ENCODE measurements at regions not wholly inside any gene's neighbourhood (a gene's known extent, or its start where the extent isn't known, plus 50 kb on each side); places are given as distances from the start of the nearest gene placed in this dataset.

DNA sequence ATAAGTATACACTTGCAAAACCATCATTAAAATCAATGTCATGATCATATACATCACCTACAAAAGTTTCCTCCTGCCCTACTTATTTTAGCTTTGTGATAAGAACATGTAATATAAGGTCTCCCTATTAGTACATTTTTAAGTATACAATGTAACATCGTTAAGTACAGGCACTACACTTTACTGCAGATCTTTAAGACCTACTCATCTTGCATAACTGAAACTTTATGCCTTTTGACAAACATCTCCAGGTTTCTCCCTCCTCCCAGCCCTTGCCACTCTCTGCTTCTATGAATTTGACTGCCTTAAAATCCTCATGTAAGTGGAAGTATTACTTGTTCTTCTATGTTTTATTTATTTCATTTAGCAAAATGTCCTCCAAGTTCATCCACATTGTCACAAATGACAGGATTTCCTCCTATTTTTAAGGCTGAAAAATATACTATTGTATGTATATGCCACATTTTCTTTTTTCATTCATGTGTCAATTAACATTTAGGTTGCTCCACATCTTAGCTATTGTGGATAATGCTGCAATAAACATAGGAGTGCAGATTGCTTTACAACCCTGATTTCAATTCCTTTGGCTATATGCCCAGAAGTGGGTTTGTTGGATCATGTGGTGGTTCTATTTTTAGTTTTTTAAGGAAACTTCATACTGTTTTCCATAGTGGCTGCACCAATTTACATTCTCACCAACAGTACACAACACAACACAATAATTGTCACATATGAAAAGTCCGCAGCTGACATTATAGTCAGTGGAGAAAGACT lies 471.1 kb upstream of the ANO3 start:
- DNase-seq (ENCODE audit: low read depth in 2 of 3, low spot score in 2 of 3) = no peak

DNA sequence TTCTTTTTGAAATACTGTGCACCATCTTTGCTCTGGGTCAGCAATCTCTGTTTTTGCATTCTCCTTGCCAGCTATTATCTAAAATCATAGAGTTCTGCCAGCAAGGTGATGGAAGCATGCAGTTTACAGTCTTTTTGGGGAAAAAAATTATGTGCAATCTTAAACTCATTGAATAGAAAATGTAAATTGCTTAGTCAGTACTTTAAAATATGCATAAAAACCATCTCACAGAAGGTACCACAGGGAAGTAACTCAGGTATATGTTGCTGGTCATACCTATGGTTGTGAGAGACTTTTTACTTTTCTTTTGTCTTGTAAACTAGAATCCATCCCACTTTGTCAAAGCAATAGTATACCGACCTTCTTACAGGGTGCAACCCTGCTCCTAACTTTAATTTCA lies 469.8 kb upstream of the ANO3 start:
- DNase-seq (ENCODE audit: low read depth in 2 of 3, low spot score in 2 of 3) = no peak

DNA sequence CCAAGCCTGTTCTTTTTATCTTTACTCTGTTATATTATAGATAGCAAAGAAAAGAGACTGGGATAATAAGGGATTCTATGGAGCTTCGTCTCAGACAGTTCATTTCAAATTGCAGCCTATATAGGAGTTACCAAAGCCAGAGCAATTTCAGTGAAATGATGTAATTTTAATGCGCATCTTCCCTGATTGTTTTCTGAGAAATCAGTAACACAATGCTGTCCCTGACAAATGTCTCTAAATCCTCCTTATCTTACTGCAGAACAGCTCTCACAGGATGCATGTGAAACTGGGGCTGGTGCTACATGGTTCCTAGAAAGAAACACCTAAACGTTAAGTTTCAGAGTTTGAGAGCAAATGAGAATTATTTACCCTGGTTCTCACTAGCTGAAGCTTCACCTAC lies 467.9 kb upstream of the ANO3 start:
- no peak for DNase-seq (ENCODE audit: low read depth in 2 of 3, low spot score in 2 of 3)

DNA sequence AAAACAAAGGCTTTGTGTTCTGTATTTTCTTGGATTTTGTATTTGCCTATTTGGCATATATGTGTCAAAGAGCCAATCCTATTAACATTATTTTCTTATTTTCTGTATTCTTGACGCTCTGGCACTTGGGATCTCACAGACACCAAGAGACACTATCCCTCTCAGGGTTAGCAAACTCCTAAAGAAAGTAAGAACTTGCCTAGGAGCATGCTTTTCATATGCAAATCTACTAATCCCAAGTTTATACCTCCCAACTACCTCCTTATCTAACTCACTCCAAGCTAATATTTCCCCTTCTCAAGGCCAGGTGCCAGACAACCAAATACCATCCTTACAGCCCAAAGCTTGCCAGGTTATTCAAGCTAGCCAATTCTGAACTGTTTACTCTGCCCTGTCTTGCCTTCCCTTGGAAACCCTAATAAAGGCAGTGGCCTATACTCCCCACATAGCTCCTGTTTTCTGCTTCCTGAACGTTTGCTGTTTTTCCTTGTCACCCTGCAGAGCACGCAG lies 455.4 kb upstream of the ANO3 start:
- no peak for DNase-seq (ENCODE audit: low read depth in 2 of 3, low spot score in 2 of 3)

DNA sequence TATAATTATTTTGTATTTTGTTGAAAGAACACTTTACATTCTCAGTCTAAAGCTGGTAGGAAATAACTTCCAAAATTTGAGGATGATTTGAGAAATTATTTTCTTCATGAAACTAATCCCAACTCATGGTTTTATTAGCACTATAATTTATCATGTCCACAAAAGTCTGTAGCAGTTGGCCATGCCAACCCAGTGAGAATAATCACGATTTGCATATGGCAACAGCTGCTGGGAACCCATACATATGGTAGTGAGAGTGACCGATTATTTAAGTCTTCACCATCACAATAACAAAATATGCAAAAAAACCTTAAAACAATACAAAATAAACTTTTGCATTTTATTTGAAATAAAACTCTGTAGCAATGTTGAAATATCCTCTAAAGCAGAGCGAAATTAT lies 445.9 kb upstream of the ANO3 start:
- no peak for DNase-seq (ENCODE audit: low read depth in 2 of 3, low spot score in 2 of 3)

DNA sequence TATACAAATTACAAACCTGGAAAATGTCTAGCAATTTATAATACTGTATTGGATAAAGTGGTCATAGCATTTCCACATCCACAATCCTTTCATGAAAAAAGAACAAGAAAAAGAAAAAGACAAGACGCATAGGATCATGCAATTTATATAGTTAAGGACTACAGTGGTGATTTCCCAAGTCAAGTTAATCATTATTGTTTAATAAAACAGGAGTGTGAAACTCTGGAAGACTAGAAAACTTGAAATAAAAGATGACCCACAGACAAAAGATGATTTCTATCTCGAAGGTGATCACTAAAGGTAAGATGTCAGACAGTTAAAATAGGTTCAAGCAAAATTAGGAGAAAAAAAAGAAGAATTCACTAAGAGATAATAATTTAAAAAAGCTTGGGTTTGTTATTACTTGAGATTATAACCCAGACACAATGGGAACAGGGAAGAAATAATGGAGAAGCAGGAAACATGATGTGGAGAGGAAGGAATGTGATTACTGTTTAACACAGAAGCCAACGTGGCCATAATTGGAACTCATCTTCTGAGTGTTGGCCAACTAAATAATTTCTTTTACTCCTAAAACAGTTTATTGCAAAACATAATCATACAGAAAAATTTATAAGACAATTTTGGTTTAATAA lies 441.2 kb upstream of the ANO3 start:
- DNase-seq (ENCODE audit: low read depth in 2 of 3, low spot score in 2 of 3) = no peak

DNA sequence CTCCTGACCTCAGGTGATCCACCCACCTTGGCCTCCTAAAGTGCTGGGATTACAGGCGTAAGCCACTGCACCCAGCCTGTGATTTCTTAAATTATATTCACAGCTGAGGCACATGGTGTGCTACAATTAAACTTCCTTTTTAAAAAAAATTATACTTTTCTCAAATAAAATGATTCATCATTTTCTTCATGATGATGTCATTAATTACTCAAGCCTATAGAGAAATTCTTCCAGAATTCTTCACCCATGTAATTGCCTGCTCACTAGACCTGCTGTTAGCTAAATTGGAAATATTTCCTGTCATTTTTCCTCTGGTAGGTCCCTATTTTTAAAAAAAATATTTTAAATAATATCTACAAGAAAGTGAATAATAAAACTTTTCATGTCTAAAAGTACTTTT lies 440.0 kb upstream of the ANO3 start:
- no peak for DNase-seq (ENCODE audit: low read depth in 2 of 3, low spot score in 2 of 3)

DNA sequence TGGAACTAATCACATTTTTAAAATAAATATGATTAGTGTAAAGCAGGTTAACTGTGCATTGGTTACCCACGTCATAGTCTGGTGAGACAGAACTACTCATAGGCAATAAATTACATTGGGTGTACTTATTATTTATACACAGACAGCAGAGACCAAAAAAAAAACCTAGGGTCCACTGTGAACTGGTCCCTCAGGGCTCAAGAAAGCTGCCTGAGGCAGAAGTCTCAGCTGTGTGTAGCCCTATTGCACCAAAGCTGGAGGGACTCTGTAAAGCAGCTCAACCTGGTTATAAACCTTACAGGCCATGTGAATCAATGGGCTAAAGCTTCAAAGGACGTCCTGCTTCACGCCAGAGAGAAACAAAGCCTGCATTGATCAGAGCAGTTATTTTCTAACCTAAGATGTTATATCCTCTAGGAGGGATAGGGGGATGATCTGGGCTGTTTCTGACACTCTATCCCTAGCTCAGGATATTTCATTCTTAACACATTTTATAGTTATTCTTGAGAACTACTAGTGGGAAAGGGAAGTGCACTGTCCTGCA lies 432.2 kb upstream of the ANO3 start:
- DNase-seq (ENCODE audit: low read depth in 2 of 3, low spot score in 2 of 3) = no peak

DNA sequence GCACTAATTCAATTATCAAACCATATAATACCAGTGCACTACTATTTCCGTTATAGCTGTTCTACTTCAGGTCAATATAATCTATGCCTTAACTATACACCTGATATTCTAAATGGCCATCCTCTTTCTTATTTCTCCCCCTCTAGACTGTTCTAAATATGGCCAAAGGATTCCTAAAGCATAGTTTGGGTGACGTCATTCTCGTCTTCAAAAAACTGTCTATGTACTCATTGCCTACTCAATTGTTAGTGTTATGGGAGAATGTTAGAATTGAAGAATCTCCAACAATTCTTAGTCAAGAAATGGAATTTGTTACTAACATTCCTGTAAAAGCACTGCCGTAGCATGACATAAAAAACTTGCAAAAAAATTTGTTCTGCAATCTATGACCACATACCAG lies 431.1 kb upstream of the ANO3 start:
- no peak for DNase-seq (ENCODE audit: low read depth in 2 of 3, low spot score in 2 of 3)

DNA sequence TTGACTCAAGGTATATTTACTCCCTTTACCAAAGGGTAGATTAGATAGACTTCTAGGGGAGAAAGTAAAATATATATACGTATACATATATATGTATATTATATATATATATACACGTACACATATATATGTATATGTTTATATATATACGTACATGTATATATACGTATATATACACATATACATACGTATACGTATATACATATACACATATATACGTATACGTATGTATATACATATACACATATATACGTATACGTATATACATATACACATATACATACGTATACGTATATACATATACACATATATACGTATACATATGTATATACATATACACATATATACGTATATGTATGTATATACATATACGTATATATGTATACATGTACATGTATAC lies 430.5 kb upstream of the ANO3 start:
- DNase-seq (ENCODE audit: low read depth in 2 of 3, low spot score in 2 of 3) = no peak

DNA sequence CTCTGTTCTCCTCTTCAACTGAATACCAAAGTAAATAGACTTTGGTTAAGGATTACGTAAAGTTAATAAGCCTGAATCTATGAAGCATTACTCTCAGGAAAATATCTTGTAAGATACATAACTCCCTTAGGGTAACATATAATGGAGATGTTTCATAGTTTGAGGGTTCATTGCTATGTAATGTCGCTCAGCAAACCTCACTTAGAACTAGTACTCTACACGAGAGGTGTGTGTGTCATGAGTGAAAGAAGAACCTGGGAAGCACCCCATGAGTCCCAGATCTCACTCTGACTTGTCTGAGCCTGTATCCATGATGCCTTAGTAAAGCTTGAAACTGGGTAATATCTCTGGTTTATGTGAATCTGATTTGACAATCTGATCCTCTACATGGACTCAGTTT lies 429.5 kb upstream of the ANO3 start:
- no peak for DNase-seq (ENCODE audit: low read depth in 2 of 3, low spot score in 2 of 3)

DNA sequence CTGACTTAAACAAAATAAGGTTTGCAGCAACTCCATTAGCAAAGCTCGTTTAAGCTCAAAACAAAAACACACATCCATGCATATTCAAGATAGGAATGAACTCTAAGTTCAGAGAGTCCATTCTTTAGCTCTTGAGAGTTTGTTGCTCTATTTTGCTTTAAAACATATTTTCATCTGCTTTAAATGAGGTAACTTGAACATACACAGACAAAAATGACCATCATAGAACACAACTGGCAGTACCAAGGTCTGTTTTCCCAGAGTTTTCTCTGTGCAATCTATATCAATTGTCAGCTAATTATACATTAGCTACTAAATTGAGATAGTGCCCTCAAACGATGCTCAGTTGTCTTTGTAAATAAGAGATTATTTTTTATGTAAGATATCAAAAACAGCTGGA lies 423.2 kb upstream of the ANO3 start:
- DNase-seq (ENCODE audit: low read depth in 2 of 3, low spot score in 2 of 3) = no peak

DNA sequence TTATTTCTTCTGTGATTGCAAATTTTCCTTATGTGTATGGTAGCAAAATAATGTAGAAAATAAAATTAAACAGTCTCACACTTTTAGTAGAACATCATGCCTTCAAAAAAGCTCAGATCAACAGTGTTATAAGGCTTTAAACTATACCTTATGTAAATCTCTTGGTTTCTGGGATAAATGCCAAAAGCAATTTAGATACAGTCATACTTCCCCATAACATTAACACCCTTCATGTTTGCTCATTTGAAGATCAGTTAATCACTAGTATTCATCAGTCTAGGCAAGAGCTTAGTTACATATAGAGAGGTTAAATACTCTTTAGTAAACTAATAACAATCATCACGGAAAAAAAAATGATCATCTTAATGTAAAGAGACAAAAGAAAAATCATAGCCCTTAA lies 421.8 kb upstream of the ANO3 start:
- DNase-seq (ENCODE audit: low read depth in 2 of 3, low spot score in 2 of 3) = no peak

DNA sequence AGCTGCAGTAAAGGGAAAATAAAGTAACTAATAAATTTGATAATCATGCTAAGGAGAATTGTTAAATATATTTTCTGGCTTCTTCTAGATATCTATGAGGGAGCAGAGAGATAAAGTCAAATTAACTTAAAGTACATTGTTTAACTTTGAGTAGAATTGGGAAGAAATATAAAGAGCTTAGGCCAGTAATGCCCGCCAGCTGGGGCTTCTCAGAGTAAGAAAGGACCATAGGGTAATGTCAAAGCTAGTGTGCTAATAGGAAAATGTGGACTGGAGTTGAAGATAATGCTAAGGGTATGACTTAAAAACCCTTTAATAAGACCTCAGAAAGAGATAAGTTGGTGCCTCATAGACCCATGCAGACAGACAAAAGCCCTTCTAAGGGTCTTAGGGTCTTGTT lies 411.6 kb upstream of the ANO3 start:
- no peak for DNase-seq (ENCODE audit: low read depth in 2 of 3, low spot score in 2 of 3)

DNA sequence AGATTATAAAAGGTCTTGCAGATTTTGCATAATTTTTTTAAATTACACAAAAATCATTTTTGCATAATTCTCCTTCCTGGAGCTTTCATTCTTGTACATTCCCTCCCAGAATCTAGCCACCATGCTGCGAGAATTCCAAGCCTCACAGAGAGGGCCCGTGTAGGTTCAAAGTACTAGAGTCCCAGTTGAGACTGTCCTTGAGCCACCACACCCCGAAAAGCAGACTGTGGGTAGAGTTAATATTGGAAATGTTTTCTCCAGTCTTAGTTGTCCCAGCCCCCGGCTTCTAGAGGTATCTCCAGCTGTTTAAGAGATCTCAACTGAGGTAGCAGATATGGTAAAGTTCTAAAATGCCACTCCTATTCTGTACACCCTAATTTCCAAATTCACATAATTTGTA lies 407.3 kb upstream of the ANO3 start:
- no peak for DNase-seq (ENCODE audit: low read depth in 2 of 3, low spot score in 2 of 3)

DNA sequence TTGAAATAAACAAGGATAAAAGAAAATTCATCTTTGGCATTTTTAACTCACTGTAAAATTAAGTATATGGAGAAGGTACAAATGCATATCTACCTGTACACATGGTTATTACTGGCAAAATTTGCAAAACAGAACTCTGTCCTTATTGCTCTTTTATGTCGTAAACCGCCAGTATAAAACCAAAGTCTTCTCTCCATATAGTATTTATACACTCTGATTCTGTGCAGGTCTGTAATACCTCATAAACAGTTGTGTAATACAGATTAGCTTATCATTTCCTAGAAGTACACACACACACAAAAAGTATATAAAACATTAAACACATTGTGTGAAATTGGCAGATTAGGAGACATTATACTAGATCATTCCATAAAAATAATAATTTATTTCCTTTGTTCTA lies 406.6 kb upstream of the ANO3 start:
- DNase-seq (ENCODE audit: low read depth in 2 of 3, low spot score in 2 of 3) = no peak

DNA sequence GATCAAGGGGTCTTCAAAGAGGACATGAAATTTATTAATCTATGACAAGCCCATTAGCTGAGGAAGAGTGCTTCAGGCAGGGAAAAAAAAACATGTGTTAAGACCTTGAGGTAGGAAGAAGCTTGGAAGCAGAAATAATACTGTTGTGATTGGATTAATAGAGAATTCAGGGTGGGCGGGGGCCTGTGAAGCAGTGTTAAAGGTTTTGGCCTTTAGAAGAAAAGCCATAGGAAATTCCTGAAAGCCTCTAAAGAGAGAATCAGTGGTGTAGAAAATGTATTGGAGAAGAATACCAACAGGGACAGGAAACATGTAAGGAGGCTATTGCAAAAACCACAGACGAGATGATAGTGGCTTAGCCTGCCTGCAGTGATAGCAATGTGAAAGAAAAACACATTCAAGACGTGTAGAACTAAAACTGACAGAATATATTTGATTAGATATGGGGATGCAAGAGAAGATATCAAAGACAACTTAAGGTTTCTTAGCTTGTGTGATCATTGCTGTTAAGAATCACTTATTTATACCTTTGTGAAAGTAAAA lies 404.4 kb upstream of the ANO3 start:
- no peak for DNase-seq (ENCODE audit: low read depth in 2 of 3, low spot score in 2 of 3)

DNA sequence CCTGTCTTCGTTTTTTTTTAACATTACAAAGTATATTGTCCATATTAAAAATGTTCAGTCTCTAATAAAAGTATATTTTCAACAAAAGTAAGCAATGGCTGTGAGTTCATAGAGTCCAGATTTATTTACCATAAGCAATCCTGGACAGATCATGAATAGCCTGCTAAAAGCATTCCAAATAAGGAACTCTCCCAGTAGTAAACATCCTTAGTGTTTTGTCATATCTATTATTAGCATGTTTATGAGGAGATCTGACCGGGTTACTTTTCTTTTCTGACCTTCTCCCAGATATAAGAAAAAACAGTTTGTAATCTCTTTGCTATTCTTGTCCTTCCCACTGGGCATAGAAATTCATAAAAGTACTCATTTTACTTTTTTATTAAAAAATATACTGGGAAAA lies 403.9 kb upstream of the ANO3 start:
- DNase-seq (ENCODE audit: low read depth in 2 of 3, low spot score in 2 of 3) = no peak

DNA sequence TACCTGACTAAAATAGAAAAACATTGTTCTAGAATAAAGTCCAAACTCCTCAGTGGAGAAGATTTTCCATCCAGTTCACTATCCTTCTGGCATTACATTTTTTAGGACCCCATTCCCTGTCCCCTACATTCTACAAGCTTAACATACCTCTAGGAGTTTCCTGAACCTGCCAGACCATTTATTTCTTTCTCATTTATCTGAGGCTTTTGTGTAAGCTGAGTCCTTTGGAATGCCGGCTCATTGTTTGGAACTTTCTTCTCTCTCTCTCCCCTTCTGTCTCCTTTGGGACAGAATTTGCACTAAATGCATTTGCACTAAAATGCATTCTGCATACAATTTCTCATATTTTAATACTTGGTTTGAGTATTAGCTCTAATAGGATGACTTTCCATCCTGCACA lies 393.0 kb upstream of the ANO3 start:
- DNase-seq (ENCODE audit: low read depth in 2 of 3, low spot score in 2 of 3) = no peak

DNA sequence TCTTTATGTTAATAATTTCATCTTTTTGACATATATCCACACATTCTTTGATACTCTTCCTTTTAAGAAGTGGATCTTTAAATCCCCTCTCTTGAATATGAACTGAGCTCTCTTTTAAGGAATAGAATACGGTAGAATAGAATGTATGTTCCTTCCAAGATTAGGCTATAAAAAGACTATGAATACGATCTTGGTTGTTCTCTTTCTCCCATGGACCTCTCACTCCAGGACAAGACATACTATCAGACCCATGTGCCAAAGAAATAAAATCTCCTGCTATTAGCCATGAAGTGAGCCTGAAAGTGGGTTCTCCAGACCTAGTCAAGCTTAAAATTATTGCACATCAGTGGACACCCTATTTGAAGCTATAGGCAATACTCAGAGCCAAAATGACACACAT lies 392.2 kb upstream of the ANO3 start:
- DNase-seq (ENCODE audit: low read depth in 2 of 3, low spot score in 2 of 3) = no peak

DNA sequence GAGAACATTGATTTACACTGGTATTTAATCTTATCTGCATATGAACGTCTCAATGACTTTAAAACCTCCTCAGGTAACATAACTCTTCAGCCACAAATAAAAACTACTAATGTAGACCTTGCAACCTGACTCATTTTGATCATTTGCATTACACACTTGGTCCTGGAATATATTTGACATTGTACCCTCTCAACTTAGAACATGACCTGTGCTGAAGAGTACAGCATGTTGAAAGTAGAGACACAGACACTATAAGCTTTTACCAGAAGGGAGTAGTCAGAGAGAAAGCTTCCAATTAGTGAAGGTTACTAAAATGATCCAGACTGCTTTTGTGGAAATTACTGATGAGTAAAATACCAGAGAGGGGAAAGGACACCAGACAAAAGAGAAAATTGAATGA lies 390.6 kb upstream of the ANO3 start:
- no peak for DNase-seq (ENCODE audit: low read depth in 2 of 3, low spot score in 2 of 3)

DNA sequence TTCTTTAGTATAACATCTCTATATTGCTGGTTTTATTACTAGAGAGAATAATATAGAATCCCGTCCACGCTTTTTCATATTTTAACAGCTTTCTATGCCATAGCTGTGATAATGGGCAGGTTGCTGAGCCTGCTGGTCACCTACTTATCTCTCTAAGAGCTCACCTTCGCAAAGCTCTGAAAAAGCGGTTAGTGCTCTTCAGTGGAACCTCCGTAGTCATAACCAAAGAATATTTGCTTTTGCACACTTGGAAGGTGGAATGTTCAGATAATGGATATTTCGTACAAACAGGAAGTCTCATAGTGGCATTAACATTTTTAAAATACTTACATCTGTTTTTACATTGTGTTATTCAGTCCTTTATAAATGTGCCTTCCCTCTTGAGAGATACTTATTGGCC lies 388.9 kb upstream of the ANO3 start:
- no peak for DNase-seq (ENCODE audit: low read depth in 2 of 3, low spot score in 2 of 3)
